Left ventricle myocardium inferior (tissue), 1 donor: ENCODE measurements at regions not wholly inside any gene's neighbourhood (a gene's known extent, or its start where the extent isn't known, plus 50 kb on each side); places are given as distances from the start of the nearest gene placed in this dataset.

Experiments used
- DNase-seq: peaks from one replicate; pipeline ENCODE4 v3.0.0-alpha.2; 2020
- H3K27ac ChIP-seq: fragments of 200-600 bp; replicated peaks from 2 replicates; pipeline ENCODE4 v1.8.0; 2021
- H3K27me3 ChIP-seq: fragments of 200-600 bp; 2 replicates; pipeline ENCODE4 v1.8.0; 2021; ENCODE audit warnings: low read depth
- H3K36me3 ChIP-seq: fragments of 200-600 bp; 2 replicates; pipeline ENCODE4 v1.8.0; 2021
- H3K4me1 ChIP-seq: fragments of 200-600 bp; 2 replicates; pipeline ENCODE4 v1.8.0; 2021
- H3K4me3 ChIP-seq: fragments of 200-600 bp; 2 replicates; pipeline ENCODE4 v1.8.0; 2021; ENCODE audit warnings: mild to moderate bottlenecking, moderate library complexity
- H3K9me3 ChIP-seq: fragments of 200-600 bp; replicated peaks from 2 replicates; pipeline ENCODE4 v1.8.0; 2021
- CTCF ChIP-seq: fragments of 200-600 bp; IDR thresholded peaks from 2 replicates; pipeline ENCODE4 v1.8.0; 2021; ENCODE audit warnings: antibody characterized with exemption, mild to moderate bottlenecking, borderline replicate concordance
- intact Hi-C: fragments of 100-400 bp; cut with micrococcal nuclease; formaldehyde crosslinking; loops from one replicate; pipeline ENCODE4 v1.11.0; 2022
- donor health status: DM: no; HTN: yes; CAD: no; lungs with severe emphysema.

DNA sequence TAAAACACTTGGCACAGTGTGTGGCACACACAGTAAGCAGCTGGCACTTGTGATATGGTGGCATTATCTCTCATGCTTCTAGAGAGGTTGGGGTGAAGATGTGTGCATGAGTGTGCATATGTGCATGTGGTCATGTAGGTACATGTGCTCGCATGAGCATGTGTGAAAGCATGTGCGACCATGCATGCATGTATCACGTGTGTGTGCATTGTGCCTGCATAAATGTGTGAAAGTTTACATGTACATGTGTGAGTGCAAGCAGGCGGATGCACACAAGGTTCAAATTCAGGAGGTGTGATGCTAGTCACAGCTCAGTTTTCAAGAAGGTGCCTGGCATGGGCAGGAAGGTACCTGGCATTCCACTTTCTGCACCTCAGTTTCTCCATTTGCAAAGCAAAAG is 59.0 kb upstream of the UQCRFS1 start:
- H3K4me3 ChIP-seq: no peak overlapping the region
- intact Hi-C loops: no loop called here
- H3K9me3 ChIP-seq: peaks cover 8% of the 10 kb centered on the region
- no peaks in the 10 kb centered on the region for H3K36me3 ChIP-seq
- no peak for DNase-seq
- no peak for TF ChIP-seq CTCF
- H3K27me3 ChIP-seq: peaks cover 87% of the 10 kb centered on the region
- H3K4me1 ChIP-seq: no peaks in the 10 kb centered on the region
- H3K27ac ChIP-seq: no peak overlapping the region

DNA sequence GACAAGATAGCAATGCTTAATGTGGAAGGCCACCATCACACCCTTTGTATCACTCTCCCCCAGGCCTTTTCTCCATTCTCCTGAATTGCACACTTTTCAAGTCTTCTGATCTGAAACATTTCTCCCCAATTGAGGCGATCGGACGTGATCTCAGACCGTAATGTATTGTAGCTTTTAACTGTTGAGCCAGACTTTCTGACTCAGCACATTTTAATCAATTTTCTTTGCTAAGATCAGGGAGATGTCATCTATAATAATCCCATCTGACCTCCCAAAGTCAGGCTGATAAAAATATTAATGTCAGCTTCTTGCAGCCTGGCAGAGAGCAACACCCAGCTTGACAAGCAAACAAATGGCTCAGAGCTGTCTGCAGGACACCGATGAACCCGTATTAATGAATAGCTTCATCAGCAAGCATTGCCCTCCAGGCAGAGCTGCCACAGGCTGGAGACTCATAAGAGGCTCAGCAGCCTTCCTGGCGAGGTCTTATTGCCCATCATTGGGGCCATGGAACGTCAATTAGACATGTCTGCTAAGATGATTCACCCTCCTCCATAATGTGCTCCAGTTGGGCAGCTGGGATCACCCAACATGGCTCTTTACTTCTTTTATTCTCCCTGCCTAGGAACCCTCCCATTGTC is 60.2 kb upstream of the UQCRFS1 start:
- H3K27me3 ChIP-seq: peaks cover 88% of the 10 kb centered on the region

GRCh38 chr19:29275266-29275665 is 62.3 kb upstream of the UQCRFS1 start:
- no peak overlapping the region for H3K27ac ChIP-seq
- TF ChIP-seq CTCF: no peak
- peaks cover 87% of the 10 kb centered on the region for H3K27me3 ChIP-seq
- no peaks in the 10 kb centered on the region for H3K4me1 ChIP-seq
- no peak overlapping the region for H3K4me3 ChIP-seq
- intact Hi-C loops: no loop called here
- DNase-seq: no peak
- H3K9me3 ChIP-seq: peaks cover 8% of the 10 kb centered on the region
- no peaks in the 10 kb centered on the region for H3K36me3 ChIP-seq

More for the DNA sequence above, 60.2 kb upstream of the UQCRFS1 start:
- Histone ChIP-seq H3K36me3 (no peaks in the 10 kb centered on the region), H3K4me3 (no peak overlapping the region), H3K9me3 (peaks cover 8% of the 10 kb centered on the region), H3K27ac (no peak overlapping the region), H3K4me1 (no peaks in the 10 kb centered on the region)
- TF ChIP-seq CTCF: no peak
- no peak for DNase-seq
- intact Hi-C loops: no loop called here

GRCh38 chr19:29277102-29277501 is 64.2 kb upstream of the UQCRFS1 start:
- intact Hi-C loops: no loop called here
- no peak for TF ChIP-seq CTCF
- Histone ChIP-seq H3K4me1 (no peaks in the 10 kb centered on the region), H3K36me3 (no peaks in the 10 kb centered on the region), H3K27ac (no peak overlapping the region), H3K4me3 (peak overlapping the region; percentile 9), H3K27me3 (peaks cover 75% of the 10 kb centered on the region), H3K9me3 (no peaks in the 10 kb centered on the region)
- no peak for DNase-seq

GRCh38 chr19:29278716-29279115 is 65.8 kb upstream of the UQCRFS1 start:
- Histone ChIP-seq H3K36me3 (no peaks in the 10 kb centered on the region), H3K27me3 (peaks cover 82% of the 10 kb centered on the region), H3K4me1 (no peaks in the 10 kb centered on the region), H3K9me3 (no peaks in the 10 kb centered on the region), H3K27ac (no peak overlapping the region), H3K4me3 (no peak overlapping the region)
- intact Hi-C loops: no loop called here
- DNase-seq: no peak
- no peak for TF ChIP-seq CTCF

- no peaks in the 10 kb centered on the region for H3K4me1 ChIP-seq
- no peak overlapping the region for H3K4me3 ChIP-seq
- H3K9me3 ChIP-seq: no peaks in the 10 kb centered on the region
- H3K27ac ChIP-seq: no peak overlapping the region
- no peaks in the 10 kb centered on the region for H3K36me3 ChIP-seq
- peaks cover 80% of the 10 kb centered on the region for H3K27me3 ChIP-seq
- DNase-seq: no peak
- intact Hi-C loops: no loop called here
- TF ChIP-seq CTCF: no peak
Measured at GRCh38 chr19:29283366-29283765, 70.4 kb upstream of the UQCRFS1 start.
